ENCODE measurements at regions not wholly inside any gene's neighbourhood (a gene's known extent, or its start where the extent isn't known, plus 50 kb on each side); places are given as distances from the start of the nearest gene placed in this dataset.

DNA sequence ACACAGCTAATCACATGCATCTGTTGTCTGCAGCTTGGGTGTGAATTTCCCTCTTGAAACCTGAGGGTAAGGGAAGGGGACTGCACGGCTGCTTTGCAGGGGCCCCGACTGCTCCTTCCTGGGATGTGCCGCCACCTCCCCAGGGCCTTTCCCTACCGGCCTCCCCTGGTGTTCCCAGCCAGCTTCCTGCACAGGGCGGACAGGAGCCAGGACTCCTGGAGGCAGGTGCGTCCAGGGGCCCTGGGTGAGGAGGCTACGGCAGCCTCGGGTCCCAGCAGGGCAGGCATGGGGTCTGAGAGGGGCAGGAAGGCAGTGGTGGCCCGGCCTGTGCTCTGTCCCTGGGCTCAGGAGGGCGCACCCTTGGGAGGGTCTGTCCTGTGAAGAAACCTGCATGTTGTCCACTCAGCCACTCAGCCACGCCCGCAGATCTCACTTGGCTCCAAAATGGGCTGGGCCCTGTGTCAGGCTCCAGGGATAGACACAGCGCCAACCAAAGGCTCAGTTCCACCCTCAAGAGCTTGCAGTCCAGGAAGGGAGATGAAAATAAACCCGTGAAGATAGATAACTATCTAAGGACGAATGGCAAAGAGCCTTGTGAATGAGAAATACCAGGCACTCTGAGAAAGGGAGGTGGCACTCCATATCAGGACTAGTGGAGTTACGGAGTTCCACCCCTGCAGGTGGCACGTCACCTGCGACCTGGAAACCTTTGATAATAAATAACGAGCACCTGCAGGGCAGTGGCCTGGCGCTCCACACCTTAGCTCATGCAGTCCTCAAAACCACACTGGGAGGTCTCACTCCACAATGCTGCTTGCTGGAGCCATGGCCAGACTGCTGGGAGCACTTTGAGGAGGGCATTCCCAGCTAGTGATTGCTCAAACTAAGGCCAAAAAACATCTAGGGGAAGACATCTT is 427.4 kb downstream of the AACS start:
- no peaks in the 10 kb centered on the region for H3K4me1 ChIP-seq (ENCODE audit: control insufficient read depth in 3 of 3, insufficient read depth in 3 of 3, low read length in 3 of 3)

GRCh38 chr12:125493704-125494308 is 428.6 kb downstream of the AACS start:
- no peaks in the 10 kb centered on the region for H3K27me3 ChIP-seq (ENCODE audit: control insufficient read depth in 3 of 3, insufficient read depth in 3 of 3, low read length in 3 of 3)
- H3K4me1 ChIP-seq (ENCODE audit: control insufficient read depth in 3 of 3, insufficient read depth in 3 of 3, low read length in 3 of 3) = no peaks in the 10 kb centered on the region
- no peaks in the 10 kb centered on the region for H3K36me3 ChIP-seq (ENCODE audit: control insufficient read depth in 3 of 3, insufficient read depth in 3 of 3, low read length in 3 of 3)
- H3K4me3 ChIP-seq (ENCODE audit: low read length in 3 of 3) = no peak overlapping the region
- peaks cover 0 to 6% (median 0%) of the 10 kb centered on the region in 3 donors for H3K9me3 ChIP-seq (ENCODE audit: control insufficient read depth in 3 of 3, low read length in 3 of 3)
- no peak overlapping the region for H3K27ac ChIP-seq (ENCODE audit: low read depth, low read length)
- no peak overlapping the region for H3K9ac ChIP-seq (ENCODE audit: low read depth in 1 of 3, low read length in 3 of 3)

More for the DNA sequence above, 427.4 kb downstream of the AACS start:
- Histone ChIP-seq H3K4me3 (ENCODE audit: low read length in 3 of 3) (no peak overlapping the region), H3K9me3 (ENCODE audit: control insufficient read depth in 3 of 3, low read length in 3 of 3) (peaks cover 0 to 6% (median 0%) of the 10 kb centered on the region in 3 donors), H3K27me3 (ENCODE audit: control insufficient read depth in 3 of 3, insufficient read depth in 3 of 3, low read length in 3 of 3) (no peaks in the 10 kb centered on the region), H3K27ac (ENCODE audit: low read depth, low read length) (no peak overlapping the region), H3K9ac (ENCODE audit: low read depth in 1 of 3, low read length in 3 of 3) (no peak overlapping the region), H3K36me3 (ENCODE audit: control insufficient read depth in 3 of 3, insufficient read depth in 3 of 3, low read length in 3 of 3) (no peaks in the 10 kb centered on the region)

GRCh38 chr12:125503128-125503527 is 437.9 kb downstream of the AACS start:
- Histone ChIP-seq H3K27me3 (ENCODE audit: control insufficient read depth in 3 of 3, insufficient read depth in 3 of 3, low read length in 3 of 3) (peaks cover 0 to 3% (median 0%) of the 10 kb centered on the region in 3 donors), H3K9ac (ENCODE audit: low read depth in 1 of 3, low read length in 3 of 3) (no peak overlapping the region), H3K4me3 (ENCODE audit: low read length in 3 of 3) (no peak overlapping the region), H3K9me3 (ENCODE audit: control insufficient read depth in 3 of 3, low read length in 3 of 3) (no peaks in the 10 kb centered on the region), H3K27ac (ENCODE audit: low read depth, low read length) (no peak overlapping the region), H3K4me1 (ENCODE audit: control insufficient read depth in 3 of 3, insufficient read depth in 3 of 3, low read length in 3 of 3) (no peaks in the 10 kb centered on the region), H3K36me3 (ENCODE audit: control insufficient read depth in 3 of 3, insufficient read depth in 3 of 3, low read length in 3 of 3) (no peaks in the 10 kb centered on the region)

- Histone ChIP-seq H3K9ac (ENCODE audit: low read depth in 1 of 3, low read length in 3 of 3) (no peak overlapping the region), H3K4me3 (ENCODE audit: low read length in 3 of 3) (no peak overlapping the region), H3K4me1 (ENCODE audit: control insufficient read depth in 3 of 3, insufficient read depth in 3 of 3, low read length in 3 of 3) (no peaks in the 10 kb centered on the region), H3K36me3 (ENCODE audit: control insufficient read depth in 3 of 3, insufficient read depth in 3 of 3, low read length in 3 of 3) (no peaks in the 10 kb centered on the region), H3K27me3 (ENCODE audit: control insufficient read depth in 3 of 3, insufficient read depth in 3 of 3, low read length in 3 of 3) (no peaks in the 10 kb centered on the region), H3K9me3 (ENCODE audit: control insufficient read depth in 3 of 3, low read length in 3 of 3) (no peaks in the 10 kb centered on the region), H3K27ac (ENCODE audit: low read depth, low read length) (no peak overlapping the region)
These were observed 444.0 kb downstream of the AACS start for GRCh38 chr12:125509195-125509594.

DNA sequence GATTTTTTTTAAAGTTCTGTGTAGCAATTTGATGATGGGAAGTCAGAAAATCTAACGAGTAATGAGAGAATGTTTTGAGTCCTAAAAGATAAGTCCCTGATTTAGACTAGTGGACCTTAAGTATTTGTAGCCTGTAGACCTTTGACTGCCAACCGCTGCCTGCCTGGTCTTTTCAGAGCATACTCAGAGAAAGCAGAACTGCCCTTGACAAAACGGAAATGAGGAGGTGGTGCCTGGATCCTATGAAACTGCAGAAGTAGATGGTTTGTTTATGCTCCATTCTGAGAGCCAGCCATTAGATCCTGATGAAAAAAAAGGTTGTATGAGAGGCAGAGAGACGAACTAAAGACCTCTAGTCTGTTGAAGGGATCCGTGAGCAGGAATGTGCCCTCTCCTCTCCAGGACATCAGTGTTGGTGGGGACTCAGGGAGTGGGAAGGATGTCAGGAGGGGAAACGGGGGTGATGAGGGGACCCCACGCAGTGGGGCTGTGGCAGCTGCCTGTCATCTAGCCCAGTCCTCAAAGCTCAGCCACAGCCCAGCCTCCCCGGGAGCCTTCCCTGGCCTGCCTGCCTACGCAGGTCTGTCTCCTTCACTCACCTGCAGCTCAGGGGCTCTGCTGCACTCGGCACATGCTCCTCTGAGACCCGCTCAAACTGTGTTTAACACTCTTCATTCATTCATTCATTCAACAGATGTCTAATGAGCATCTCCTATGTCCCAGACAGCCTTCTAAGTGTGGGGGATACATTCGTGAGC is 447.5 kb downstream of the AACS start:
- no peaks in the 10 kb centered on the region for H3K27me3 ChIP-seq (ENCODE audit: control insufficient read depth in 3 of 3, insufficient read depth in 3 of 3, low read length in 3 of 3)
- H3K4me1 ChIP-seq (ENCODE audit: control insufficient read depth in 3 of 3, insufficient read depth in 3 of 3, low read length in 3 of 3) = no peaks in the 10 kb centered on the region
- no peak overlapping the region for H3K4me3 ChIP-seq (ENCODE audit: low read length in 3 of 3)
- H3K9ac ChIP-seq (ENCODE audit: low read depth in 1 of 3, low read length in 3 of 3) = no peak overlapping the region
- peaks cover 0 to 2% (median 0%) of the 10 kb centered on the region in 3 donors for H3K9me3 ChIP-seq (ENCODE audit: control insufficient read depth in 3 of 3, low read length in 3 of 3)
- H3K27ac ChIP-seq (ENCODE audit: low read depth, low read length) = no peak overlapping the region
- H3K36me3 ChIP-seq (ENCODE audit: control insufficient read depth in 3 of 3, insufficient read depth in 3 of 3, low read length in 3 of 3) = no peaks in the 10 kb centered on the region

- Histone ChIP-seq H3K36me3 (ENCODE audit: control insufficient read depth in 3 of 3, insufficient read depth in 3 of 3, low read length in 3 of 3) (no peaks in the 10 kb centered on the region), H3K27me3 (ENCODE audit: control insufficient read depth in 3 of 3, insufficient read depth in 3 of 3, low read length in 3 of 3) (peaks cover 0 to 3% (median 0%) of the 10 kb centered on the region in 3 donors), H3K9ac (ENCODE audit: low read depth in 1 of 3, low read length in 3 of 3) (no peak overlapping the region), H3K27ac (ENCODE audit: low read depth, low read length) (no peak overlapping the region), H3K9me3 (ENCODE audit: control insufficient read depth in 3 of 3, low read length in 3 of 3) (peaks cover 0 to 2% (median 2%) of the 10 kb centered on the region in 3 donors), H3K4me3 (ENCODE audit: low read length in 3 of 3) (no peak overlapping the region), H3K4me1 (ENCODE audit: control insufficient read depth in 3 of 3, insufficient read depth in 3 of 3, low read length in 3 of 3) (no peaks in the 10 kb centered on the region)
These were observed 450.7 kb downstream of the AACS start for GRCh38 chr12:125515887-125516286.

DNA sequence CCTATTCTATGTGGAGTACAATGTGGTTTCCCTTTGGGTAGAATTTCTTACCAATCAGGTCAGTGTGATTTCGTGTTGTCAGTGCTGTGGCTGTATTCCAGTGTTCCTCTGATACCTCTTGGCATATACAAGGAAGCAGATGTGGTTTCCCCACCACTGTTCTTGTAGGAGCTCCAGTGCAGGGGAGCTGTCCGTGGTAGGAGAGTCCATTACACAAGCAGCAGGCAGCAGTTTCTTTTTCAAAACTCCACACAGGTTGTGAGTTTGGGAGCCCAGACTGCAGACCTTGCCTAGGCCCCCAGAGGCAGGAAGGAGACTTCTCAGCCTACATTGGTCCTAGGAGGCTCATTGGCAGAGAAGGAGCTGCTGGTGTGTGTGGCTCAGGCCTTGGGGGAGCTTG is 452.8 kb downstream of the AACS start:
- Histone ChIP-seq H3K36me3 (ENCODE audit: control insufficient read depth in 3 of 3, insufficient read depth in 3 of 3, low read length in 3 of 3) (no peaks in the 10 kb centered on the region), H3K9ac (ENCODE audit: low read depth in 1 of 3, low read length in 3 of 3) (no peak overlapping the region), H3K27ac (ENCODE audit: low read depth, low read length) (no peak overlapping the region)

DNA sequence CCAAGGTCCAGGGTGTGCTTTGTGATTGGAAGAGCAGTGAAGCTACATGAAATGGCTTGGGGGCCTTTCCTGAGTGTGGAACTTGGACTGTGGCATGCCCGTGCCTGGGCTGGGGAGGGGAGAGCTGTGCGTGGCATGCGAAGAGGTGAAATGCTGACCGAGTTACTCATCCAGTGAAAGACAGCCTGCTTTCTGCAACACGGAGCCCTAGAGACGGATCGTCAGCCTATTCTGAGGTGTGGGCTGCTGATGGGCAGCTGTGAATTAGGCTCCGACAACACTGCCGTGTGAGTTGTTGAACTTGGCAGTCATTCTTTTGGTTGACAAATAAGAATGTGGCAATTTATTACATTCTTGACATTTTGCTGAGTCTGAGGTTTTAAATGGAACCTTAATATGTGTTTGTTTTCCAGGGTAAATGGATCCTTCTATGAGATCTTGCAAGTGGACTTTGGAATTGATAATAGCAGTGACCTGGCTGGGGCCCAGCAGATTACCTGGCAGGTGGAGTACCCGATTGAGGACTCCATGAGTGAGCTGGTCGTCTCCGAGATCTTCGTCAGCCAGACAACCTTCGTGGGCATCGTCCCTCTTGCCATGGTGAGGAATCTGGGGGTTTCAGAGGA is 453.9 kb downstream of the AACS start:
- Histone ChIP-seq H3K9ac (ENCODE audit: low read depth in 1 of 3, low read length in 3 of 3) (no peak overlapping the region), H3K4me3 (ENCODE audit: low read length in 3 of 3) (no peak overlapping the region), H3K27ac (ENCODE audit: low read depth, low read length) (no peak overlapping the region), H3K9me3 (ENCODE audit: control insufficient read depth in 3 of 3, low read length in 3 of 3) (peaks cover 5 to 11% (median 10%) of the 10 kb centered on the region in 3 donors), H3K36me3 (ENCODE audit: control insufficient read depth in 3 of 3, insufficient read depth in 3 of 3, low read length in 3 of 3) (no peaks in the 10 kb centered on the region), H3K4me1 (ENCODE audit: control insufficient read depth in 3 of 3, insufficient read depth in 3 of 3, low read length in 3 of 3) (no peaks in the 10 kb centered on the region), H3K27me3 (ENCODE audit: control insufficient read depth in 3 of 3, insufficient read depth in 3 of 3, low read length in 3 of 3) (peaks cover 0 to 3% (median 0%) of the 10 kb centered on the region in 3 donors)

More for the DNA sequence above, 452.8 kb downstream of the AACS start:
- Histone ChIP-seq H3K27me3 (ENCODE audit: control insufficient read depth in 3 of 3, insufficient read depth in 3 of 3, low read length in 3 of 3) (peaks cover 0 to 3% (median 0%) of the 10 kb centered on the region in 3 donors), H3K4me1 (ENCODE audit: control insufficient read depth in 3 of 3, insufficient read depth in 3 of 3, low read length in 3 of 3) (no peaks in the 10 kb centered on the region), H3K9me3 (ENCODE audit: control insufficient read depth in 3 of 3, low read length in 3 of 3) (peaks cover 5 to 8% (median 5%) of the 10 kb centered on the region in 3 donors), H3K4me3 (ENCODE audit: low read length in 3 of 3) (no peak overlapping the region)

GRCh38 chr12:125525879-125526278 is 460.6 kb downstream of the AACS start:
- Histone ChIP-seq H3K9me3 (ENCODE audit: control insufficient read depth in 3 of 3, low read length in 3 of 3) (peaks cover 3 to 11% (median 8%) of the 10 kb centered on the region in 3 donors), H3K4me1 (ENCODE audit: control insufficient read depth in 3 of 3, insufficient read depth in 3 of 3, low read length in 3 of 3) (no peaks in the 10 kb centered on the region), H3K9ac (ENCODE audit: low read depth in 1 of 3, low read length in 3 of 3) (no peak overlapping the region), H3K36me3 (ENCODE audit: control insufficient read depth in 3 of 3, insufficient read depth in 3 of 3, low read length in 3 of 3) (no peaks in the 10 kb centered on the region), H3K27ac (ENCODE audit: low read depth, low read length) (no peak overlapping the region), H3K4me3 (ENCODE audit: low read length in 3 of 3) (no peak overlapping the region), H3K27me3 (ENCODE audit: control insufficient read depth in 3 of 3, insufficient read depth in 3 of 3, low read length in 3 of 3) (peaks cover 0 to 3% (median 0%) of the 10 kb centered on the region in 3 donors)

Data from skeletal muscle tissue (tissue), 3 donors.